ENCODE measurements at regions not wholly inside any gene's neighbourhood (a gene's known extent, or its start where the extent isn't known, plus 50 kb on each side); places are given as distances from the start of the nearest gene placed in this dataset.

GRCh38 chr16:86209202-86209601, 301.1 kb upstream of the FOXF1 start:
- no peaks in the 10 kb centered on the region for H3K36me3 ChIP-seq (ENCODE audit: control insufficient read depth, insufficient read depth, low read length)
- no peaks in the 10 kb centered on the region for H3K27me3 ChIP-seq (ENCODE audit: control insufficient read depth, insufficient read depth, low read length)
- H3K9me3 ChIP-seq (ENCODE audit: control insufficient read depth, insufficient read depth, low read length): no peaks in the 10 kb centered on the region
- no peak overlapping the region for H3K9ac ChIP-seq (ENCODE audit: low read depth, low read length)
- H3K4me3 ChIP-seq (ENCODE audit: low read depth, low read length): no peak overlapping the region
- no peaks in the 10 kb centered on the region for H3K4me1 ChIP-seq (ENCODE audit: control insufficient read depth, insufficient read depth, low read length)

DNA sequence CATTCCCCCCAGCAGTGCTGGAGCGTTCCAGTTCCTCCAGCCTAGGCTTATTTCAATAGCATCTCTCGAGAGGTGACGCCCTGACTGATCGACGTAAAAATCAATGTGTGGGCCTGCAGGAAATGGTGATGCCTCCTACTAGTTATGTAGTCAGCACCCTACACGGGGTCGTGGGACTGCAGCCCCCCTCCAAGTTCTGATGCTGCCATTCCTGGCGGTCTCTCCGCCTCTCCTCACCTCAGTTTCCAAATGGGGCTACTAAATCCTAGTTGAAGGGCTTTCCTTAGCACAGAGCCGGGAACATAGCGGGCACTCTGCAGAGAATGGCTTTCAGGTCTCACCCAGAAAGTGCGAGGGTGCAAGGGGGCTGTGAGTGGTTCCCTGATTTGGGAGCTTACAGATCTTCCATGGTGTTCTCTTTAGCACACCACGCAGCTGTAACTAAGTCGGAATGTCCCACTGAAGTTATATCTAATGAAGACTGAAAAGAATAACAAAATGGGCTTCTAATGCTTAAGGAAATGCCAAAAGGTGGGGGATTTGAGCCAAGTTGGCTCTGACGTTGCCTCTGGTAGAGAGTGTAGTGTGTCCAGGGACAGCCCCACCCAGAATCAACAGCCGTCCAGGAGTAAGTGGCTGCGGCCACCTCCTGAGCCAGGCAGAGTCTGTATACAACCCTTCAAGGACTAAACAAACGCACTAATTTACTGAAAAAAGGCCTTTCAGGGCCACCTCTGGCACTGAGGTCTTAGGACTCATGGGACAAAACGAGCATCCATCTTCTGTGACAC, 299.7 kb upstream of the FOXF1 start:
- Histone ChIP-seq H3K27me3 (ENCODE audit: control insufficient read depth, insufficient read depth, low read length) (no peaks in the 10 kb centered on the region), H3K36me3 (ENCODE audit: control insufficient read depth, insufficient read depth, low read length) (no peaks in the 10 kb centered on the region), H3K9me3 (ENCODE audit: control insufficient read depth, insufficient read depth, low read length) (no peaks in the 10 kb centered on the region), H3K4me1 (ENCODE audit: control insufficient read depth, insufficient read depth, low read length) (no peaks in the 10 kb centered on the region), H3K4me3 (ENCODE audit: low read depth, low read length) (no peak overlapping the region), H3K9ac (ENCODE audit: low read depth, low read length) (no peak overlapping the region)

DNA sequence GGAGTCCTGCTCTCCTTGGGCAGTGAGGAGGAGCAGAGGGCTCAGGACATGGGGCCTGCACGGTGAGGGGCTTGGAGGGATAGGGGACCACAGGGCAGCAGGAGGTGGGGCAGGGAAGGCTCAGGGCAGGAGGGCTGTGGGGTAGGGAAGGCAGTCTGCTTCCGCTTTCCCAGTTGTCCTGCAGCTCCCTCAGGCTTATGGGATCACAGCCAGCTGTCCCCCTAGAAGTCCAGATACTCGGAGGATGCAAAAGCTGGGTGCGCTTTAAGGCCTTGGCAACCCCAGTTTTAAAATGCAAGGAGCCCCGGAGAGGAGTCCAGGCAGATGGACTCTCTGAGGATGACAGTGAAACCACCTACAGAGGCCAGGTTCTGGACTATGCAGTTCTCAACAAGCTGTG, 299.1 kb upstream of the FOXF1 start:
- no peaks in the 10 kb centered on the region for H3K27me3 ChIP-seq (ENCODE audit: control insufficient read depth, insufficient read depth, low read length)
- H3K9me3 ChIP-seq (ENCODE audit: control insufficient read depth, insufficient read depth, low read length): no peaks in the 10 kb centered on the region
- H3K36me3 ChIP-seq (ENCODE audit: control insufficient read depth, insufficient read depth, low read length): no peaks in the 10 kb centered on the region
- H3K9ac ChIP-seq (ENCODE audit: low read depth, low read length): no peak overlapping the region
- no peak overlapping the region for H3K4me3 ChIP-seq (ENCODE audit: low read depth, low read length)
- no peaks in the 10 kb centered on the region for H3K4me1 ChIP-seq (ENCODE audit: control insufficient read depth, insufficient read depth, low read length)

DNA sequence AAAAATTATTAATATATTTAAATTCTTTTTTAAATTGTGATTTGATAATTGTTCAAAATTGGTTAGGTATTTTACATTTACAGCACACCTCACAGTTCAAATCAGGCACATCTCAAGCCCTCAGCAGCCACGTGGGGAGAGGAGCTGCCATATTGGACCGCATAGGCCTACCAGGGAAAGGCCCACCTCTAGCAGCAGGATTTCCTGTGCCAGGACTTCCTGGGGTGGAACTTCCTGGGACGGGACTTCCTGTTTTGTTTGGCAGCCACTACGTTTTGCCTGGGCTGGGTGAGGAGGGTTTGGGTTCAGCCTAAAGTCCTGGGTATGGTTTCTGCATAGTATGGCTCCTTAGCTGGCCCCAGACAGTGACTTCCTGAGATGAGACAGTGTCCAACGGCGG, 298.5 kb upstream of the FOXF1 start:
- Histone ChIP-seq H3K36me3 (ENCODE audit: control insufficient read depth, insufficient read depth, low read length) (no peaks in the 10 kb centered on the region), H3K27me3 (ENCODE audit: control insufficient read depth, insufficient read depth, low read length) (no peaks in the 10 kb centered on the region), H3K9me3 (ENCODE audit: control insufficient read depth, insufficient read depth, low read length) (no peaks in the 10 kb centered on the region), H3K9ac (ENCODE audit: low read depth, low read length) (no peak overlapping the region), H3K4me1 (ENCODE audit: control insufficient read depth, insufficient read depth, low read length) (no peaks in the 10 kb centered on the region), H3K4me3 (ENCODE audit: low read depth, low read length) (no peak overlapping the region)

DNA sequence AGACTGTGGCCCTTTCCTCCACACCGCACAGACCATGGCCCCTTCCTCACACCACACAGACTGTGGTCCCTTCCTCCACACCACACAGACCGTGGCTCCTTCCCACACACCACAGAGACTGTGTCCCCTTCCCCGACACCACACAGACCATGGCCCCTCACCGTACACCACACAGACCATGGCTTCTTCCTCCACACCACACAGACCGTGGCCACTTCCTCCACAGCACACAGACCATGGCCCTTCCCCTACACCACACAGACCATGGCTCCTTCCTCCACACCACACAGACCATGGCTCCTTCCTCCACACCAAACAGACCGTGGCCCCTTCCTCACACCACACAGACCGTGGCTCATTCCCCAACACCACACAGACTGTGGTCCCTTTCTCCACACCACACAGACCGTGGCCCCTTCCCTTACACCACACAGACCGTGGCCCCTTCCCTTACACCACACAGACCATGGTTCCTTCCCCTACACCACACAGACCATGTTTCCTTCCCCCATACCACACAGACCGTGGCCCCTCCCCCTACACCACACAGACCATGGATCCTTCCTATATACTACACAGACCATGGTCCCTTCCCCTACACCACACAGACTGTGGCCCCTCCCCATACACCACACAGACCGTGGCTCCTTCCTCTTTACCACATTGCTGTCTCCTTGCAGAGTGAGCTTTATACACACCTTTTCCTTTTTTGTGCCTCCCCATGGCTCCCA, 297.5 kb upstream of the FOXF1 start:
- Histone ChIP-seq H3K4me1 (ENCODE audit: control insufficient read depth, insufficient read depth, low read length) (no peaks in the 10 kb centered on the region), H3K9me3 (ENCODE audit: control insufficient read depth, insufficient read depth, low read length) (no peaks in the 10 kb centered on the region), H3K36me3 (ENCODE audit: control insufficient read depth, insufficient read depth, low read length) (no peaks in the 10 kb centered on the region), H3K27me3 (ENCODE audit: control insufficient read depth, insufficient read depth, low read length) (no peaks in the 10 kb centered on the region), H3K9ac (ENCODE audit: low read depth, low read length) (no peak overlapping the region), H3K4me3 (ENCODE audit: low read depth, low read length) (no peak overlapping the region)

GRCh38 chr16:86213437-86214205, 296.7 kb upstream of the FOXF1 start:
- H3K9ac ChIP-seq (ENCODE audit: low read depth, low read length): no peak overlapping the region
- H3K9me3 ChIP-seq (ENCODE audit: control insufficient read depth, insufficient read depth, low read length): no peaks in the 10 kb centered on the region
- H3K4me1 ChIP-seq (ENCODE audit: control insufficient read depth, insufficient read depth, low read length): no peaks in the 10 kb centered on the region
- no peaks in the 10 kb centered on the region for H3K36me3 ChIP-seq (ENCODE audit: control insufficient read depth, insufficient read depth, low read length)
- H3K27me3 ChIP-seq (ENCODE audit: control insufficient read depth, insufficient read depth, low read length): no peaks in the 10 kb centered on the region
- H3K4me3 ChIP-seq (ENCODE audit: low read depth, low read length): no peak overlapping the region

DNA sequence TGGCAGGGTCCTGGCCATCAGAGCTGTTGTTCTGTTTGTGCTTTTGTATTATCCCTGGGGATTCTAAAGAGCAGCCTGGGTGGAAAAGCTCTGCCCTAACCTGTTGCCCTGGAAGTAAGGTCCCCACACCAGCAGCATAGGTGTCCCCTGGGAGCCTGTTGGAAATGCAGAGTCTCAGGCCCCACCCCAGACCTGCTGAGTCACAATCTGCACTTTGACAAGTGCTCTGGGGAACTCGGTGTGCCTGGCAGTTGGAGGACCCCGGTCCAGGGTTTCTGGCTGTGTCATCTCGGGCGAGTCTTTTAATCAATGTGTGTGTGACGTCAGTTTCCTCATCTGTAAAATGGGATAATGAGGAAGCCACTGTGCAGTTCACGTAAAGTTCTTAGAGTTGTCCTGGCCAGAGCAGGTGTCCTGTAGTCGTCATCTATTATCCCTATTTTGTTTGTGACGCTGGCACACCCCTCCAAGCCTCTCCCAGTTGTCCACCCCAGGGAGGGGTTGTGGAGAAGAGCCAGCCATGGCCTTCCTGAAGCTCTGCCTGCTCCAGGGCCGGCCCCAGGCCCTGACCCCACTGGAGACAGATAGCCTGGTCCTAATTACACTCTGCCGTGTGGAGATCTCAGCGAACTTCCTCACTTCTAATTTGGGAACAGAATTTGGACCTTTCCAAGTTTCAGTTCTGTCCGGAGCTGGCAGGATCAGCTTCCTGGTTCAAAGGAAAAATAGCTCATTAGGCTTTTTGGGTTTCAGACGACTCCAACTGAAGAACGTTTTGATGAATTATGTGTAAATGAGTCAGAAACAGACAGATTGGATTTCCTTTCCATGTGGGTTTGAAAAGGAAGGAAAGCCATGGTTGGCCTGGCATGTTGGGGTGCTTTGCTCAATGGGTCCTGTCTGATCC, 295.7 kb upstream of the FOXF1 start:
- no peaks in the 10 kb centered on the region for H3K27me3 ChIP-seq (ENCODE audit: control insufficient read depth, insufficient read depth, low read length)
- H3K4me3 ChIP-seq (ENCODE audit: low read depth, low read length): no peak overlapping the region
- no peaks in the 10 kb centered on the region for H3K4me1 ChIP-seq (ENCODE audit: control insufficient read depth, insufficient read depth, low read length)
- no peaks in the 10 kb centered on the region for H3K9me3 ChIP-seq (ENCODE audit: control insufficient read depth, insufficient read depth, low read length)
- no peaks in the 10 kb centered on the region for H3K36me3 ChIP-seq (ENCODE audit: control insufficient read depth, insufficient read depth, low read length)
- H3K9ac ChIP-seq (ENCODE audit: low read depth, low read length): no peak overlapping the region

- Histone ChIP-seq H3K4me3 (ENCODE audit: low read depth, low read length) (no peak overlapping the region), H3K27me3 (ENCODE audit: control insufficient read depth, insufficient read depth, low read length) (no peaks in the 10 kb centered on the region), H3K9me3 (ENCODE audit: control insufficient read depth, insufficient read depth, low read length) (no peaks in the 10 kb centered on the region), H3K36me3 (ENCODE audit: control insufficient read depth, insufficient read depth, low read length) (no peaks in the 10 kb centered on the region), H3K4me1 (ENCODE audit: control insufficient read depth, insufficient read depth, low read length) (no peaks in the 10 kb centered on the region), H3K9ac (ENCODE audit: low read depth, low read length) (no peak overlapping the region)
Measured at GRCh38 chr16:86215233-86215978, 294.9 kb upstream of the FOXF1 start.

GRCh38 chr16:86215979-86216585, 294.2 kb upstream of the FOXF1 start:
- no peaks in the 10 kb centered on the region for H3K4me1 ChIP-seq (ENCODE audit: control insufficient read depth, insufficient read depth, low read length)
- H3K4me3 ChIP-seq (ENCODE audit: low read depth, low read length): no peak overlapping the region
- no peak overlapping the region for H3K9ac ChIP-seq (ENCODE audit: low read depth, low read length)
- H3K36me3 ChIP-seq (ENCODE audit: control insufficient read depth, insufficient read depth, low read length): no peaks in the 10 kb centered on the region
- H3K27me3 ChIP-seq (ENCODE audit: control insufficient read depth, insufficient read depth, low read length): no peaks in the 10 kb centered on the region
- H3K9me3 ChIP-seq (ENCODE audit: control insufficient read depth, insufficient read depth, low read length): no peaks in the 10 kb centered on the region

DNA sequence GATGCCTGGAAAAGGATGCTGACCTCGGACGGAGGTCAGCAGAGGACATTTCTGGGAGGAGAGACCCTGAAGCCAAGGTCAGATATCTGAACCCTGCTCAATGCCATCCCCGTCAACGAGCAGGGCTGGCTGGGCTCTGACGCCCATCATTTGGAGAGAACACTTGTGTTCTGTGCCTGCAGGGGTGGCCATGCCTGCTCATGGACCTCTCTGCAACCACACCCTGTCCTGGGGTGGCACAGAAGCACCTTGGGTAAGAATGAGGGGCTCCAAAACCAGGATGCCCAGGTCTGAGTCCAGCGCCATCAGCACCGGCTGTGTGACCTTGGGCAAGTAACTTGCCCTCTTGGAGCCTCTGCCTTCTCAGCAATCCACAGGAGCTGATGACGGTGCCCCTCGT, 293.7 kb upstream of the FOXF1 start:
- Histone ChIP-seq H3K4me1 (ENCODE audit: control insufficient read depth, insufficient read depth, low read length) (no peaks in the 10 kb centered on the region), H3K4me3 (ENCODE audit: low read depth, low read length) (no peak overlapping the region), H3K27me3 (ENCODE audit: control insufficient read depth, insufficient read depth, low read length) (no peaks in the 10 kb centered on the region), H3K9me3 (ENCODE audit: control insufficient read depth, insufficient read depth, low read length) (no peaks in the 10 kb centered on the region), H3K9ac (ENCODE audit: low read depth, low read length) (no peak overlapping the region), H3K36me3 (ENCODE audit: control insufficient read depth, insufficient read depth, low read length) (no peaks in the 10 kb centered on the region)
